SH-SY5Y (cell line): ENCODE measurements at regions not wholly inside any gene's neighbourhood (a gene's known extent, or its start where the extent isn't known, plus 50 kb on each side); places are given as distances from the start of the nearest gene placed in this dataset.

ENCODE experiments used
- GATA2 ChIP-seq: IDR thresholded peaks from 2 replicates; pipeline ENCODE4 v1.6.1; 2011; ENCODE audit warnings: mild to moderate bottlenecking, low read depth, low read length
- GATA3 ChIP-seq: IDR thresholded peaks from 2 replicates; pipeline ENCODE4 v1.6.1; 2011; ENCODE audit warnings: low read depth, mild to moderate bottlenecking, low read length, moderate library complexity

- TF ChIP-seq GATA3 (no peak), GATA2 (no peak)
These were observed 107.3 kb downstream of the OR2K2 start for GRCh38 chr9:111222757-111223156.
